ENCODE measurements at regions not wholly inside any gene's neighbourhood (a gene's known extent, or its start where the extent isn't known, plus 50 kb on each side); places are given as distances from the start of the nearest gene placed in this dataset.

DNA sequence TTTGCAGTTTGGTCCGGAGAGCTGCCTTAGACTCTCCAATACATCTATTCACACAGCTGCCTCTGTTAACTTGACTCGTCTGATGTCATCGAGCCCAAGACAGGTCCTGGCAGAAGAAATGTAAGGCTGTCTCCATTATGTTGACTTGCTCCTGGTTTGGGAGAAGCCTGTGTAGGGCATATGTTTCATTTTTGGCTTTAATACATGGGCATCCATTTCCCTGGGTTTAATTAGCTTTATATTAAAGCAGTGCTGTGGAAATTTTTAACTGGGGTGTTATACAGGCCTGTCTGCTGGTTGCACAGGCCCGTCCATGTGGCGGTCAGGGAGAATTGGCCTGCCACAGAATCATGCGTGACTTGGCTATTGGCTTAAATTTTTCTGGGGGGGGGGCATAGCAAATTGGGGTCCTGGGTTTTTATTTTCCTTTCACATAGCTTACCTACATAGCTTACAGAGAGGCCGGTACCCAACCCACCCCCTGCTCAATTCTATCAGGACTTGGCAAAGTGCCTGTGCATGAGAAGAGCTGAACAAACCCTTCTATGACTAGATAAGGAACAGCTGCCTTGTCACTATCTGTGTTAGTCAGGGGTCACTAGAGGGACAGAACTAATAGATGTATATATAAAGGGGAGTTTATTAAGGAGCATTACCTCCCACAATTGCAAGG, 123.5 kb upstream of the WDR1 start:
- no peak for TF ChIP-seq CTCF (IDR thresholded peaks at IDR 0.05)
- TF ChIP-seq POLR2A (IDR thresholded peaks at IDR 0.05), result no peak
- Histone ChIP-seq H3K36me3 (no peaks in the 10 kb centered on the region), H3K9me3 (no peaks in the 10 kb centered on the region), H3K4me3 (no peak overlapping the region), H3K4me1 (no peaks in the 10 kb centered on the region), H3K27me3 (no peaks in the 10 kb centered on the region), H3K27ac (no peak overlapping the region)
- no peak for DNase-seq
- 63% methylated on average over 6 of the region's 7 CpGs for WGBS (ENCODE audit: insufficient coverage, low coverage, low lambda C conversion rate, missing lambda C conversion rate)
- ATAC-seq, result no peak
- intact Hi-C loops (cut with DNase I), result no loop called here

DNA sequence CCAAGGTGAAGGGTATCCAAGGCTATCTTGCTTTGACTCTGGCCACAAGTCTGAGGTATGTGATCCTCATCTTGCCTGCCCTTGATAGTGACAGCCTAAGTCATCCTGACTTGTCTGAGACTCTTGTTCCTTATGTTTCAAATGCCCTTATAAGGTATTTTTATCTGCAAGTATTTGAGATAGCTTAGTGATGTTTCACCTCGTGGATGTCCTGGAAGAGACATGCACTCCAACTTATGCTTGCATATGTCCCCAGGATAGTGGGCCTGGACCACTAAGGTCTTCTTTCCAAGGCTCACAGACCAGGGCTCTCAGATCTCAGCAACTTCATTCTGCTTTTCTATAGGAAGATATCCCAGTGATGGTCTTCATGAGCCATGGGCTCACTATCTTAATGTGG, 120.5 kb upstream of the WDR1 start:
- Histone ChIP-seq H3K4me3 (no peak overlapping the region), H3K27ac (no peak overlapping the region), H3K4me1 (no peaks in the 10 kb centered on the region), H3K36me3 (no peaks in the 10 kb centered on the region), H3K27me3 (no peaks in the 10 kb centered on the region), H3K9me3 (no peaks in the 10 kb centered on the region)
- no CpG with 5 or more reads among the region's 1 CpG for WGBS (ENCODE audit: insufficient coverage, low coverage, low lambda C conversion rate, missing lambda C conversion rate)
- TF ChIP-seq CTCF (IDR thresholded peaks at IDR 0.05), result no peak
- TF ChIP-seq POLR2A (IDR thresholded peaks at IDR 0.05), result no peak
- intact Hi-C loops (cut with DNase I), result no loop called here
- DNase-seq (no peak), ATAC-seq (no peak)

- H3K27me3 ChIP-seq, result no peaks in the 10 kb centered on the region
- no peak overlapping the region for H3K27ac ChIP-seq
- WGBS (ENCODE audit: insufficient coverage, low coverage, low lambda C conversion rate, missing lambda C conversion rate), result 64% methylated on average over 3 of the region's 4 CpGs
- H3K4me3 ChIP-seq, result no peak overlapping the region
- no peak for DNase-seq
- H3K4me1 ChIP-seq, result no peaks in the 10 kb centered on the region
- no peak for TF ChIP-seq POLR2A (IDR thresholded peaks at IDR 0.05)
- TF ChIP-seq CTCF (IDR thresholded peaks at IDR 0.05), result no peak
- no peaks in the 10 kb centered on the region for H3K9me3 ChIP-seq
- no peak for ATAC-seq
- intact Hi-C loops (cut with DNase I), result loop anchor here in 1 of 2 donors (2.0 kb wide), 1 partner anchor 23 kb away; no protein-coding TSS in a partner anchor
- H3K36me3 ChIP-seq, result no peaks in the 10 kb centered on the region
These were observed 115.5 kb upstream of the WDR1 start for GRCh38 chr4:10232114-10232513.

DNA sequence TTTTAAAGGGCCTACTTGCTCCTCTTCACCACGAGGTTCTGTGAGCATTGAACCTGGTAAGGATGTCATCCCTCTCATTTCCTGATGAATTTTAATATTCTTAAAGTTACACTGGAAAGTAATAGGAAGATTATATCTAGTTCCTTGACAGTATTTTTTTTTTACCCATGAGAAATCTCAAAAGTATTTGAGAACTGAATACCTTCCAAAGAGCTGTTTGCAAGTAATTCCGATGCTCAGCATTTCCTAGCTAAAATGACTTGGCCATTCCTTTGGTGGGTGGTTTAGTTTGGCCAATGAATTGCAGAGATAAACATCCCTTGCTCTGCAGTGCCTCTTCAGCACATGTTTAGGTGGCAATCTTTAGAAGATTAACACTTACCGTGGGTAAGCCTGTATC, 110.2 kb upstream of the WDR1 start:
- TF ChIP-seq CTCF (IDR thresholded peaks at IDR 0.05) (no peak), POLR2A (IDR thresholded peaks at IDR 0.05) (no peak)
- no peak for ATAC-seq
- WGBS (ENCODE audit: insufficient coverage, low coverage, low lambda C conversion rate, missing lambda C conversion rate), result 74% methylated on average over 3 of the region's 3 CpGs
- DNase-seq, result no peak
- Histone ChIP-seq H3K36me3 (no peaks in the 10 kb centered on the region), H3K27me3 (no peaks in the 10 kb centered on the region), H3K4me3 (no peak overlapping the region), H3K9me3 (no peaks in the 10 kb centered on the region), H3K4me1 (no peaks in the 10 kb centered on the region), H3K27ac (no peak overlapping the region)
- intact Hi-C loops (cut with DNase I), result no loop called here

DNA sequence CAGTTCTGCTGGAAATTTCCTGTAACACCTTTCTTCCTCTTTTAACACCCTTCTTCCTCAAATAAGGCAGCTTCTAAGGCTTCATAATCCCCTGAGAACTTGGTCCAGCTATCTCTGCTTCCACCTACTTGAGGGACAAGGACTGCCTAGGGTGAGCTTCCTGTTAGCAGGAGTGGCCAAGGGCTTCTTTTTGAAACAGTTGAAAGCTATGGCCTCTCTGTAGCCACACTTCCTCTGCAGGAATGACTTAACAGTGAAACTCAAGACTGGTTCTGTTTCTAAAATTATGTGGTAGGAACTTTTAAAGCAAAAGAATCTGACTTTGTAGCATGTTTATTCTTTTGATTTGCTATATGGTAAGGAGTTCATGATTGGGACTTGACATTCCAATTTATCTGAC, 108.5 kb upstream of the WDR1 start:
- H3K36me3 ChIP-seq, result no peaks in the 10 kb centered on the region
- H3K4me3 ChIP-seq, result no peak overlapping the region
- ATAC-seq (no peak), DNase-seq (no peak)
- H3K27ac ChIP-seq, result no peak overlapping the region
- intact Hi-C loops (cut with DNase I), result no loop called here
- no peaks in the 10 kb centered on the region for H3K4me1 ChIP-seq
- H3K27me3 ChIP-seq, result no peaks in the 10 kb centered on the region
- no peaks in the 10 kb centered on the region for H3K9me3 ChIP-seq
- TF ChIP-seq POLR2A (IDR thresholded peaks at IDR 0.05) (no peak), CTCF (IDR thresholded peaks at IDR 0.05) (no peak)
